Natural killer cell (primary cell): ENCODE measurements at regions not wholly inside any gene's neighbourhood (a gene's known extent, or its start where the extent isn't known, plus 50 kb on each side); places are given as distances from the start of the nearest gene placed in this dataset.
"Not testable (repeated sequence)": the region's sequence is repeated elsewhere in the genome, so short reads cannot be mapped to it uniquely, and the experiment has no call there.

ENCODE experiments used
- ATAC-seq, 3 donors: fragments of 150-1000 bp in 2 of 3; fragments of 200-7000 bp in 1 of 3; cut with Tn5 transposase; 1 replicate in 1 of 3; 2 replicates in 2 of 3; pipeline ENCODE4 v1.10.0; 2021; ENCODE audit warnings: mild to moderate bottlenecking in 2 of 3, moderate library complexity in 2 of 3
- DNase-seq, 2 donors: peaks; one replicate each; pipeline versions ENCODE4 v3.0.0 to v3.0.0-alpha.2; 2013 to 2021; ENCODE audit warnings: mixed read lengths in 1 of 2
- H3K27ac ChIP-seq: one replicate; pipeline ENCODE4 v1.5.1; 2013; ENCODE audit warnings: mild to moderate bottlenecking, low read length
- H3K27me3 ChIP-seq: one replicate; pipeline ENCODE4 v1.6.1; 2013; ENCODE audit warnings: low read length; ENCODE audit not compliant: control insufficient read depth, insufficient read depth
- H3K36me3 ChIP-seq: one replicate; pipeline ENCODE4 v1.6.1; 2013; ENCODE audit warnings: low read length; ENCODE audit not compliant: control insufficient read depth, insufficient read depth
- H3K4me1 ChIP-seq: one replicate; pipeline ENCODE4 v1.6.1; 2013; ENCODE audit warnings: low read length; ENCODE audit not compliant: control insufficient read depth, insufficient read depth
- H3K4me3 ChIP-seq: one replicate; pipeline ENCODE4 v1.5.1; 2013; ENCODE audit warnings: low read length
- H3K9me3 ChIP-seq: one replicate; pipeline ENCODE4 v1.6.1; 2013; ENCODE audit warnings: low read length; ENCODE audit not compliant: control insufficient read depth, insufficient read depth
- H3K27ac Mint-ChIP-seq, 2 donors: one replicate each; pipeline ENCODE4 v1.8.0; 2022; ENCODE audit warnings: mild to moderate bottlenecking in 2 of 2, mixed read lengths in 2 of 2, moderate library complexity in 1 of 2
- H3K27me3 Mint-ChIP-seq, 2 donors: one replicate each; pipeline ENCODE4 v1.8.0; 2022; ENCODE audit warnings: low read depth in 2 of 2, mixed read lengths in 2 of 2
- H3K36me3 Mint-ChIP-seq: one replicate; pipeline ENCODE4 v1.8.0; 2022; ENCODE audit warnings: mixed read lengths
- H3K4me1 Mint-ChIP-seq, 2 donors: one replicate each; pipeline ENCODE4 v1.8.0; 2022; ENCODE audit warnings: mixed read lengths in 2 of 2
- H3K4me3 Mint-ChIP-seq: one replicate; pipeline ENCODE4 v1.8.0; 2022; ENCODE audit warnings: mild to moderate bottlenecking, moderate library complexity, mixed read lengths
- H3K9me3 Mint-ChIP-seq, 2 donors: one replicate each; pipeline ENCODE4 v1.8.0; 2022; ENCODE audit warnings: mixed read lengths in 2 of 2
- CTCF ChIP-seq: fragments of 200-600 bp; IDR thresholded peaks from one replicate; pipeline ENCODE4 v1.8.0; 2022; ENCODE audit warnings: antibody characterized with exemption
- whole genome bisulfite sequencing: methylation state at CpG from one replicate; pipeline ENCODE4 v1.1.7; 2013; ENCODE audit warnings: missing lambda C conversion rate; ENCODE audit not compliant: insufficient coverage; 5-methylcytosine and 5-hydroxymethylcytosine counted together
- intact Hi-C: fragments of 100-400 bp; cut with micrococcal nuclease; formaldehyde crosslinking; loops from one replicate; pipeline ENCODE4 v1.14.2; 2022

GRCh38 chr9:106102821-106103220 lies 408.5 kb downstream of the TMEM38B start:
- Histone ChIP-seq H3K36me3 (no peaks in the 10 kb centered on the region), H3K27me3 (no peaks in the 10 kb centered on the region), H3K4me1 (no peaks in the 10 kb centered on the region), H3K27ac (no peak overlapping the region), H3K4me3 (no peak overlapping the region), H3K9me3 (no peaks in the 10 kb centered on the region)
- H3K27me3 Mint-ChIP-seq, result peaks cover 0 to 2% of the 10 kb centered on the region in 2 donors
- WGBS, result 59% methylated on average over 2 of the region's 2 CpGs
- H3K27ac Mint-ChIP-seq, result no peak overlapping the region
- no peak for TF ChIP-seq CTCF
- ATAC-seq (no peak), DNase-seq (no peak)
- H3K36me3 Mint-ChIP-seq, result no peaks in the 10 kb centered on the region
- intact Hi-C loops, result no loop called here
- no peak overlapping the region for H3K4me3 Mint-ChIP-seq
- no peaks in the 10 kb centered on the region for H3K4me1 Mint-ChIP-seq
- H3K9me3 Mint-ChIP-seq, result peaks cover 0 to 2% of the 10 kb centered on the region in 2 donors

GRCh38 chr9:106104887-106105286 lies 410.5 kb downstream of the TMEM38B start:
- DNase-seq, result no peak
- no peak overlapping the region for H3K4me3 Mint-ChIP-seq
- H3K27me3 Mint-ChIP-seq, result peaks cover 0 to 2% of the 10 kb centered on the region in 2 donors
- H3K4me3 ChIP-seq, result no peak overlapping the region
- H3K4me1 Mint-ChIP-seq, result no peaks in the 10 kb centered on the region
- no peaks in the 10 kb centered on the region for H3K36me3 ChIP-seq
- no peak overlapping the region for H3K27ac Mint-ChIP-seq
- H3K9me3 ChIP-seq, result no peaks in the 10 kb centered on the region
- no peaks in the 10 kb centered on the region for H3K4me1 ChIP-seq
- no peaks in the 10 kb centered on the region for H3K27me3 ChIP-seq
- intact Hi-C loops, result no loop called here
- H3K9me3 Mint-ChIP-seq, result peaks cover 0 to 2% of the 10 kb centered on the region in 2 donors
- TF ChIP-seq CTCF, result no peak
- H3K27ac ChIP-seq, result no peak overlapping the region
- H3K36me3 Mint-ChIP-seq, result no peaks in the 10 kb centered on the region
- no peak for ATAC-seq

GRCh38 chr9:106106396-106106795 lies 412.1 kb downstream of the TMEM38B start:
- no peak for TF ChIP-seq CTCF
- Mint-ChIP-seq H3K27ac (no peak overlapping the region), H3K27me3 (no peaks in the 10 kb centered on the region), H3K4me1 (peaks cover 4% of the 10 kb centered on the region in 2 donors), H3K36me3 (no peaks in the 10 kb centered on the region), H3K9me3 (peaks cover 0 to 2% of the 10 kb centered on the region in 2 donors), H3K4me3 (no peak overlapping the region)
- Histone ChIP-seq H3K4me3 (no peak overlapping the region), H3K4me1 (no peaks in the 10 kb centered on the region), H3K27me3 (no peaks in the 10 kb centered on the region), H3K9me3 (no peaks in the 10 kb centered on the region), H3K36me3 (no peaks in the 10 kb centered on the region), H3K27ac (no peak overlapping the region)
- intact Hi-C loops, result no loop called here
- no peak for DNase-seq
- no peak for ATAC-seq
- WGBS, result 97% methylated on average over 3 of the region's 3 CpGs

GRCh38 chr9:106107716-106108115 lies 413.4 kb downstream of the TMEM38B start:
- Mint-ChIP-seq H3K4me3 (no peak overlapping the region), H3K36me3 (no peaks in the 10 kb centered on the region), H3K27me3 (no peaks in the 10 kb centered on the region), H3K27ac (no peak overlapping the region), H3K9me3 (peaks cover 0 to 2% of the 10 kb centered on the region in 2 donors), H3K4me1 (peaks cover 4% of the 10 kb centered on the region in 2 donors)
- Histone ChIP-seq H3K27ac (no peak overlapping the region), H3K27me3 (no peaks in the 10 kb centered on the region), H3K4me3 (no peak overlapping the region), H3K9me3 (no peaks in the 10 kb centered on the region), H3K4me1 (no peaks in the 10 kb centered on the region), H3K36me3 (no peaks in the 10 kb centered on the region)
- TF ChIP-seq CTCF, result no peak
- WGBS, result 92% methylated on average over 1 of the region's 2 CpGs
- ATAC-seq (no peak), DNase-seq (no peak)
- intact Hi-C loops, result no loop called here

GRCh38 chr9:106109706-106110105 lies 415.4 kb downstream of the TMEM38B start:
- H3K36me3 ChIP-seq, H3K4me1 Mint-ChIP-seq, H3K4me3 ChIP-seq, intact Hi-C loops, H3K27ac ChIP-seq, DNase-seq, H3K4me3 Mint-ChIP-seq, H3K36me3 Mint-ChIP-seq, H3K27me3 Mint-ChIP-seq, H3K9me3 ChIP-seq, ATAC-seq, H3K27me3 ChIP-seq, H3K4me1 ChIP-seq, H3K9me3 Mint-ChIP-seq, H3K27ac Mint-ChIP-seq: not testable (repeated sequence)
- WGBS, result 82% methylated on average over 3 of the region's 3 CpGs
